Smooth muscle cell (in vitro differentiated cells): ENCODE measurements at regions not wholly inside any gene's neighbourhood (a gene's known extent, or its start where the extent isn't known, plus 50 kb on each side); places are given as distances from the start of the nearest gene placed in this dataset.

Source experiments
- DNase-seq: peaks from one replicate; lab custom pipeline; 2025; ENCODE audit not compliant: unreplicated experiment; lab: John Stamatoyannopoulos, UW
- H2AFZ ChIP-seq: fragments of 200-600 bp; sonication (generic); 2 replicates; pipeline ENCODE4 v1.6.0; 2016; ENCODE audit warnings: antibody characterized with exemption, low read depth, mild to moderate bottlenecking
- H3F3A ChIP-seq: fragments of 200-600 bp; sonication (generic); 2 replicates; pipeline ENCODE4 v1.6.0; 2017; ENCODE audit warnings: antibody characterized with exemption, low read depth
- H3K27ac ChIP-seq: fragments of 200-600 bp; sonication (generic); 2 replicates; pipeline ENCODE4 v1.5.1; 2016; ENCODE audit warnings: low read depth, mild to moderate bottlenecking
- H3K27me3 ChIP-seq: fragments of 200-600 bp; sonication (generic); 2 replicates; pipeline ENCODE4 v1.6.1; 2016; ENCODE audit warnings: low read depth, mild to moderate bottlenecking
- H3K36me3 ChIP-seq: fragments of 200-600 bp; sonication (generic); 2 replicates; pipeline ENCODE4 v1.5.1; 2016; ENCODE audit warnings: low read depth
- H3K4me1 ChIP-seq: fragments of 200-600 bp; sonication (generic); 2 replicates; pipeline ENCODE4 v1.5.1; 2016; ENCODE audit warnings: low read depth
- H3K4me2 ChIP-seq: fragments of 200-600 bp; sonication (generic); 2 replicates; pipeline ENCODE4 v1.6.0; 2016; ENCODE audit warnings: mild to moderate bottlenecking
- H3K4me3 ChIP-seq: fragments of 200-600 bp; sonication (generic); 2 replicates; pipeline ENCODE4 v1.5.1; 2016; ENCODE audit warnings: mild to moderate bottlenecking
- H3K79me2 ChIP-seq: fragments of 200-600 bp; sonication (generic); 2 replicates; pipeline ENCODE4 v1.6.0; 2016; ENCODE audit warnings: low read depth, mild to moderate bottlenecking
- H3K9ac ChIP-seq: fragments of 200-600 bp; sonication (generic); 2 replicates; pipeline ENCODE4 v1.6.0; 2016; ENCODE audit warnings: low read depth
- H3K9me3 ChIP-seq: fragments of 200-600 bp; sonication (generic); replicated peaks from 2 replicates; pipeline ENCODE4 v1.5.1; 2016; ENCODE audit warnings: low read depth
- H4K20me1 ChIP-seq: fragments of 200-600 bp; sonication (generic); 2 replicates; pipeline ENCODE4 v1.6.0; 2016; ENCODE audit warnings: low read depth
- CTCF ChIP-seq: fragments of 200-600 bp; sonication (generic); IDR thresholded peaks from 2 replicates; pipeline ENCODE4 v1.5.1; 2017; ENCODE audit warnings: borderline replicate concordance, mild to moderate bottlenecking, antibody characterized with exemption; ENCODE audit not compliant: insufficient read depth, poor library complexity, severe bottlenecking
- WGBS: methylation state at CpG from one replicate; pipeline ENCODE4 v1.1.7; 2016; ENCODE audit warnings: low lambda C conversion rate; 5-methylcytosine and 5-hydroxymethylcytosine counted together

GRCh38 chr16:87056551-87056950, 260.6 kb downstream of the C16orf95 start:
- 83% methylated on average over 12 of the region's 15 CpGs for WGBS

DNA sequence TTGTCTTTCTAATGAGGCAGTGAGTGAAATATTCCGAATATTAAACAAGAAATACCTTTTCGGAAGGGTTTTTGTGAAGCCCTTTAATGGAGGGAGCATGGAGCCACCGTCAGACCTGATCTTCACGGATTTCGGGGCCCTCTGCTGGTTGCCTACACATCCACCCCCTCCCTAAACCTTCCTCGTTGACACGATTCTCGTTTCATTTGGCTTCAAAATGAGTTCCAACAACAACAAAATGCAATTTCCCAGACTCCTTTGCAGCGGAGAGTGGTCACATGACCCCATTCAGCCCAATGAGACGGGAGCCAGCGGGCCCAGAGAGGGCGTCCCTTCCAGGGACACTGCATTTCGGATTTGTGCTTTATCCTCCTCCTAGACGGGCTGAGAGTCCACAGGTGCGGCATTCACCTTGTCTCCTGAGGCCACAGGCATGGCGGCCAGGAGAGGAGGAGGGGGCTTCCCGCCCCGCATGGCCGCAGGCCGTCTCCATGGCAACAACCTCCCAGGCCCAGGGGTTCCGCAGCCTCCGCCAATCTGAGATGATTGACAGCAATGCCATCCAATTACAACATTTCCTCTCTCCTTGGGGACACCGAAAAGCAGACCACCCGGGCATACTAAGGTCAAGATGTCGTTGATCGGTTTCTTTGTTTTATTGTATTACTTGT, 259.8 kb downstream of the C16orf95 start:
- peak; percentile 11 for TF ChIP-seq CTCF
- no peak for DNase-seq
- no peaks in the 10 kb centered on the region for H3K36me3 ChIP-seq
- H3K4me1 ChIP-seq, result no peaks in the 10 kb centered on the region
- H3K4me2 ChIP-seq, result no peak overlapping the region
- H2AFZ ChIP-seq, result no peak overlapping the region
- WGBS, result 92% methylated on average over 26 of the region's 26 CpGs
- H3K9me3 ChIP-seq, result no peaks in the 10 kb centered on the region
- no peak overlapping the region for H3K4me3 ChIP-seq
- H3K27ac ChIP-seq, result no peak overlapping the region
- no peaks in the 10 kb centered on the region for H3F3A ChIP-seq
- H3K27me3 ChIP-seq, result no peaks in the 10 kb centered on the region
- no peaks in the 10 kb centered on the region for H4K20me1 ChIP-seq
- no peaks in the 10 kb centered on the region for H3K79me2 ChIP-seq
- no peak overlapping the region for H3K9ac ChIP-seq

More at GRCh38 chr16:87056551-87056950, 260.6 kb downstream of the C16orf95 start:
- no peak for DNase-seq
- no peaks in the 10 kb centered on the region for H3K4me1 ChIP-seq
- no peak overlapping the region for H3K4me3 ChIP-seq
- no peak for TF ChIP-seq CTCF
- H3K9me3 ChIP-seq, result no peaks in the 10 kb centered on the region
- H3K36me3 ChIP-seq, result no peaks in the 10 kb centered on the region
- H3K4me2 ChIP-seq, result no peak overlapping the region
- no peak overlapping the region for H3K27ac ChIP-seq
- no peaks in the 10 kb centered on the region for H3F3A ChIP-seq
- no peaks in the 10 kb centered on the region for H3K27me3 ChIP-seq
- H4K20me1 ChIP-seq, result no peaks in the 10 kb centered on the region
- no peaks in the 10 kb centered on the region for H3K79me2 ChIP-seq
- H3K9ac ChIP-seq, result no peak overlapping the region
- no peak overlapping the region for H2AFZ ChIP-seq

- WGBS, result 96% methylated on average over 17 of the region's 26 CpGs
- TF ChIP-seq CTCF, result no peak
- Histone ChIP-seq H2AFZ (no peak overlapping the region), H3K27ac (no peak overlapping the region), H3K36me3 (no peaks in the 10 kb centered on the region), H3F3A (no peaks in the 10 kb centered on the region), H3K9me3 (no peaks in the 10 kb centered on the region), H3K79me2 (no peaks in the 10 kb centered on the region), H3K4me2 (no peak overlapping the region), H3K27me3 (no peaks in the 10 kb centered on the region), H4K20me1 (no peaks in the 10 kb centered on the region), H3K4me3 (no peak overlapping the region), H3K9ac (no peak overlapping the region), H3K4me1 (no peaks in the 10 kb centered on the region)
- no peak for DNase-seq
Measured at GRCh38 chr16:87057951-87058560, 259.1 kb downstream of the C16orf95 start.
